ENCODE measurements at regions not wholly inside any gene's neighbourhood (a gene's known extent, or its start where the extent isn't known, plus 50 kb on each side); places are given as distances from the start of the nearest gene placed in this dataset.
"Not testable (repeated sequence)": the region's sequence is repeated elsewhere in the genome, so short reads cannot be mapped to it uniquely, and the experiment has no call there.

GRCh38 chr4:17234678-17235077, 277.2 kb downstream of the QDPR start:
- TF ChIP-seq CTCF (IDR thresholded peaks at IDR 0.05) (no peak), POLR2AphosphoS5 (IDR thresholded peaks at IDR 0.05) (no peak), POLR2A (IDR thresholded peaks at IDR 0.05) (no peak)
- no peaks in the 10 kb centered on the region for H3K36me3 ChIP-seq
- H3K4me3 ChIP-seq: no peak overlapping the region
- intact Hi-C loops (cut with DNase I; ENCODE audit: low total_unique reads): no loop called here
- H3K9me3 ChIP-seq: no peaks in the 10 kb centered on the region
- H3K27ac ChIP-seq: no peak overlapping the region
- H3K27me3 ChIP-seq: no peaks in the 10 kb centered on the region
- no peaks in the 10 kb centered on the region for H3K4me1 ChIP-seq
- DNase-seq (ENCODE audit: low spot score in 2 of 2): no peak

- DNase-seq (ENCODE audit: low spot score in 2 of 2): no peak
- intact Hi-C loops (cut with DNase I; ENCODE audit: low total_unique reads): no loop called here
- no peaks in the 10 kb centered on the region for H3K36me3 ChIP-seq
- H3K27me3 ChIP-seq: no peaks in the 10 kb centered on the region
- no peak for TF ChIP-seq POLR2A (IDR thresholded peaks at IDR 0.05)
- no peak for TF ChIP-seq CTCF (IDR thresholded peaks at IDR 0.05)
- TF ChIP-seq POLR2AphosphoS5 (IDR thresholded peaks at IDR 0.05): no peak
- no peak overlapping the region for H3K4me3 ChIP-seq
- no peak overlapping the region for H3K27ac ChIP-seq
- H3K4me1 ChIP-seq: no peaks in the 10 kb centered on the region
- no peaks in the 10 kb centered on the region for H3K9me3 ChIP-seq
Measured at GRCh38 chr4:17232566-17233253, 279.2 kb downstream of the QDPR start.

- H3K4me3 ChIP-seq; H3K27me3 ChIP-seq; H3K36me3 ChIP-seq; H3K27ac ChIP-seq; DNase-seq (ENCODE audit: low spot score in 2 of 2); H3K4me1 ChIP-seq; intact Hi-C loops (cut with DNase I; ENCODE audit: low total_unique reads); H3K9me3 ChIP-seq: not testable (repeated sequence)
Measured at GRCh38 chr4:17231880-17232475, 279.9 kb downstream of the QDPR start.

- no peak overlapping the region for H3K27ac ChIP-seq
- H3K27me3 ChIP-seq: no peaks in the 10 kb centered on the region
- intact Hi-C loops (cut with DNase I; ENCODE audit: low total_unique reads): no loop called here
- H3K36me3 ChIP-seq: no peaks in the 10 kb centered on the region
- H3K4me1 ChIP-seq: no peaks in the 10 kb centered on the region
- H3K9me3 ChIP-seq: no peaks in the 10 kb centered on the region
- DNase-seq (ENCODE audit: low spot score in 2 of 2): no peak
- no peak overlapping the region for H3K4me3 ChIP-seq
- no peak for TF ChIP-seq POLR2AphosphoS5 (IDR thresholded peaks at IDR 0.05)
- TF ChIP-seq CTCF (IDR thresholded peaks at IDR 0.05): no peak
- TF ChIP-seq POLR2A (IDR thresholded peaks at IDR 0.05): no peak
Measured at GRCh38 chr4:17230727-17231126, 281.2 kb downstream of the QDPR start.

GRCh38 chr4:17220816-17221215, 291.1 kb downstream of the QDPR start:
- no peaks in the 10 kb centered on the region for H3K27me3 ChIP-seq
- no peaks in the 10 kb centered on the region for H3K4me1 ChIP-seq
- H3K9me3 ChIP-seq: no peaks in the 10 kb centered on the region
- no peak for DNase-seq (ENCODE audit: low spot score in 2 of 2)
- H3K36me3 ChIP-seq: no peaks in the 10 kb centered on the region
- intact Hi-C loops (cut with DNase I; ENCODE audit: low total_unique reads): no loop called here
- TF ChIP-seq POLR2AphosphoS5 (IDR thresholded peaks at IDR 0.05) (no peak), CTCF (IDR thresholded peaks at IDR 0.05) (no peak), POLR2A (IDR thresholded peaks at IDR 0.05) (no peak)
- no peak overlapping the region for H3K4me3 ChIP-seq
- no peak overlapping the region for H3K27ac ChIP-seq

Data from breast epithelium (tissue), 4 donors.